GM21717 (cell line): ENCODE measurements at regions not wholly inside any gene's neighbourhood (a gene's known extent, or its start where the extent isn't known, plus 50 kb on each side); places are given as distances from the start of the nearest gene placed in this dataset.

Source experiments
- ATAC-seq: cut with Tn5 transposase; IDR thresholded peaks from one replicate; pipeline ENCODE4 v1.9.1; 2021; ENCODE audit warnings: mild to moderate bottlenecking, moderate library complexity; ENCODE audit not compliant: unreplicated experiment

GRCh38 chr11:27861706-27862430 is 161.6 kb upstream of the BDNF start:
- no peak for ATAC-seq

GRCh38 chr11:27860811-27861210 is 160.6 kb upstream of the BDNF start:
- no peak for ATAC-seq

GRCh38 chr11:27858866-27859265 is 158.6 kb upstream of the BDNF start:
- no peak for ATAC-seq

GRCh38 chr11:27857588-27857987 is 157.3 kb upstream of the BDNF start:
- ATAC-seq = no peak

- ATAC-seq = peak; percentile 71
Measured at GRCh38 chr11:27857014-27857413, 156.8 kb upstream of the BDNF start.

- ATAC-seq = no peak
Measured at GRCh38 chr11:27848423-27848822, 148.2 kb upstream of the BDNF start.

GRCh38 chr11:27847496-27847895 is 147.2 kb upstream of the BDNF start:
- no peak for ATAC-seq

GRCh38 chr11:27842290-27842689 is 142.0 kb upstream of the BDNF start:
- no peak for ATAC-seq

GRCh38 chr11:27841023-27841422 is 140.8 kb upstream of the BDNF start:
- no peak for ATAC-seq

- no peak for ATAC-seq
Measured at GRCh38 chr11:27839226-27839913, 139.1 kb upstream of the BDNF start.

GRCh38 chr11:27838674-27839073 is 138.4 kb upstream of the BDNF start:
- ATAC-seq = no peak

- ATAC-seq = peak; percentile 92
Measured at GRCh38 chr11:27837895-27838563, 137.8 kb upstream of the BDNF start.

- no peak for ATAC-seq
Measured at GRCh38 chr11:27830206-27830605, 130.0 kb upstream of the BDNF start.

GRCh38 chr11:27820249-27820648 is 120.0 kb upstream of the BDNF start:
- no peak for ATAC-seq

GRCh38 chr11:27816197-27816596 is 115.9 kb upstream of the BDNF start:
- no peak for ATAC-seq

- no peak for ATAC-seq
Measured at GRCh38 chr11:27812341-27812740, 112.1 kb upstream of the BDNF start.

GRCh38 chr11:27807596-27807995 is 107.3 kb upstream of the BDNF start:
- no peak for ATAC-seq

- ATAC-seq = no peak
Measured at GRCh38 chr11:27806122-27806521, 105.9 kb upstream of the BDNF start.

GRCh38 chr11:27795955-27796861 is 96.0 kb upstream of the BDNF start:
- ATAC-seq = no peak

- no peak for ATAC-seq
Measured at GRCh38 chr11:27786864-27787263, 86.6 kb upstream of the BDNF start.

GRCh38 chr11:27786331-27786730 is 86.1 kb upstream of the BDNF start:
- ATAC-seq = no peak
